T-helper 9 cell (primary cell): ENCODE measurements at regions not wholly inside any gene's neighbourhood (a gene's known extent, or its start where the extent isn't known, plus 50 kb on each side); places are given as distances from the start of the nearest gene placed in this dataset.

Experiments used
- DNase-seq: peaks from one replicate; pipeline ENCODE4 v3.0.0-alpha.2; 2020

GRCh38 chr18:59959073-59959472, 59.3 kb downstream of the PMAIP1 start:
- no peak for DNase-seq

DNA sequence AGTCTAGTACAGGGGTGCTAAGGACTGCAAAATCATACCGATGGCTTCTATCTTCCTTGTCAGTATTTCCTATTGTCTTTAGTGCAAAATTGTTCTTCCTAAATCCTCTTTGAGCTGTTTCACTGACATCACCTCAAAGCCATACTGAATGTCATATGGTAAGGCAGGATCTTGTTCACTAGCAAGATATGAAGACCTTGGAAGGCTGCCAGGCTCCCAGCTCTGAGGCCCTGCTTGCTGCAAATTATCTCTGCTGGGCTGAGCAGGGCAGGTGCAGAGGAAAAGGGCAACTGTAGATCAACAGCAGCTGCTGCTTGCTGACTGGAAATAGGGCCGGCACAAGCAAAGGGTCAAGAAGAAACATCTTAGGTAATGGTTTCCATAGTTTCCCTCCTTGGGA, 58.2 kb downstream of the PMAIP1 start:
- DNase-seq: no peak

DNA sequence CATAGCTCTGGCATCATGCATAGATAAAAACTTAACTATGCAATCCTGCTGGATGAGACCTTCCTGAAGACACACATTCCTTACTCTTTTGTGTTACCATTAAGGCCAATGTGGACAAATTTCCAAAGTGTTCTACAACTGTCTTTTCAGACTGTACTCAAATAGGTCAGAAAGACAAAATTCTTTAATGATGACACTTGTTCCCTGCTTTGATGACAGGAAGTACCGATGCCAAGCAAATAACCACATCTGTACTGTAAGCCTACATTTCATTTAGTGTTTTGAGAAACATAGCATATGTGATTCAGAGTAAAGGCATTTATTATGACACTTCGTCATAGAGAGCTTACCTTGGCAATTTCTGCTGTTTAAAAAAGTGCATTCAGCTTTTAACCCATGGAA, 55.0 kb downstream of the PMAIP1 start:
- DNase-seq: no peak

GRCh38 chr18:59954241-59954640, 54.4 kb downstream of the PMAIP1 start:
- no peak for DNase-seq
